Smooth muscle cell (in vitro differentiated cells): ENCODE measurements at regions not wholly inside any gene's neighbourhood (a gene's known extent, or its start where the extent isn't known, plus 50 kb on each side); places are given as distances from the start of the nearest gene placed in this dataset.

Experiments
- DNase-seq: peaks from one replicate; lab custom pipeline; 2025; ENCODE audit not compliant: unreplicated experiment; lab: John Stamatoyannopoulos, UW
- H2AFZ ChIP-seq: fragments of 200-600 bp; sonication (generic); 2 replicates; pipeline ENCODE4 v1.6.0; 2016; ENCODE audit warnings: antibody characterized with exemption, low read depth, mild to moderate bottlenecking
- H3F3A ChIP-seq: fragments of 200-600 bp; sonication (generic); 2 replicates; pipeline ENCODE4 v1.6.0; 2017; ENCODE audit warnings: antibody characterized with exemption, low read depth
- H3K27ac ChIP-seq: fragments of 200-600 bp; sonication (generic); 2 replicates; pipeline ENCODE4 v1.5.1; 2016; ENCODE audit warnings: low read depth, mild to moderate bottlenecking
- H3K27me3 ChIP-seq: fragments of 200-600 bp; sonication (generic); 2 replicates; pipeline ENCODE4 v1.6.1; 2016; ENCODE audit warnings: low read depth, mild to moderate bottlenecking
- H3K36me3 ChIP-seq: fragments of 200-600 bp; sonication (generic); 2 replicates; pipeline ENCODE4 v1.5.1; 2016; ENCODE audit warnings: low read depth
- H3K4me1 ChIP-seq: fragments of 200-600 bp; sonication (generic); 2 replicates; pipeline ENCODE4 v1.5.1; 2016; ENCODE audit warnings: low read depth
- H3K4me2 ChIP-seq: fragments of 200-600 bp; sonication (generic); 2 replicates; pipeline ENCODE4 v1.6.0; 2016; ENCODE audit warnings: mild to moderate bottlenecking
- H3K4me3 ChIP-seq: fragments of 200-600 bp; sonication (generic); 2 replicates; pipeline ENCODE4 v1.5.1; 2016; ENCODE audit warnings: mild to moderate bottlenecking
- H3K79me2 ChIP-seq: fragments of 200-600 bp; sonication (generic); 2 replicates; pipeline ENCODE4 v1.6.0; 2016; ENCODE audit warnings: low read depth, mild to moderate bottlenecking
- H3K9ac ChIP-seq: fragments of 200-600 bp; sonication (generic); 2 replicates; pipeline ENCODE4 v1.6.0; 2016; ENCODE audit warnings: low read depth
- H3K9me3 ChIP-seq: fragments of 200-600 bp; sonication (generic); replicated peaks from 2 replicates; pipeline ENCODE4 v1.5.1; 2016; ENCODE audit warnings: low read depth
- H4K20me1 ChIP-seq: fragments of 200-600 bp; sonication (generic); 2 replicates; pipeline ENCODE4 v1.6.0; 2016; ENCODE audit warnings: low read depth
- WGBS: methylation state at CpG from one replicate; pipeline ENCODE4 v1.1.7; 2016; ENCODE audit warnings: low lambda C conversion rate; 5-methylcytosine and 5-hydroxymethylcytosine counted together
- TF ChIP-seq, protein P1 (sequence below): fragments of 200-600 bp; sonication (generic); IDR thresholded peaks from 2 replicates; pipeline ENCODE4 v1.5.1; 2017; ENCODE audit warnings: borderline replicate concordance, mild to moderate bottlenecking, antibody characterized with exemption; ENCODE audit not compliant: insufficient read depth, poor library complexity, severe bottlenecking

GRCh38 chr19:30231408-30232318 lies 140.5 kb upstream of the ZNF536 start:
- Histone ChIP-seq H3K79me2 (no peaks in the 10 kb centered on the region), H3F3A (no peaks in the 10 kb centered on the region), H2AFZ (no peak overlapping the region), H4K20me1 (no peaks in the 10 kb centered on the region), H3K27ac (no peak overlapping the region), H3K4me3 (no peak overlapping the region), H3K4me2 (no peak overlapping the region), H3K36me3 (no peaks in the 10 kb centered on the region), H3K4me1 (peaks cover 24% of the 10 kb centered on the region), H3K9me3 (no peaks in the 10 kb centered on the region), H3K9ac (no peak overlapping the region), H3K27me3 (peaks cover 53% of the 10 kb centered on the region)
- WGBS = 88% methylated on average over 8 of the region's 8 CpGs
- DNase-seq = no peak
- TF ChIP-seq, protein P1, sequence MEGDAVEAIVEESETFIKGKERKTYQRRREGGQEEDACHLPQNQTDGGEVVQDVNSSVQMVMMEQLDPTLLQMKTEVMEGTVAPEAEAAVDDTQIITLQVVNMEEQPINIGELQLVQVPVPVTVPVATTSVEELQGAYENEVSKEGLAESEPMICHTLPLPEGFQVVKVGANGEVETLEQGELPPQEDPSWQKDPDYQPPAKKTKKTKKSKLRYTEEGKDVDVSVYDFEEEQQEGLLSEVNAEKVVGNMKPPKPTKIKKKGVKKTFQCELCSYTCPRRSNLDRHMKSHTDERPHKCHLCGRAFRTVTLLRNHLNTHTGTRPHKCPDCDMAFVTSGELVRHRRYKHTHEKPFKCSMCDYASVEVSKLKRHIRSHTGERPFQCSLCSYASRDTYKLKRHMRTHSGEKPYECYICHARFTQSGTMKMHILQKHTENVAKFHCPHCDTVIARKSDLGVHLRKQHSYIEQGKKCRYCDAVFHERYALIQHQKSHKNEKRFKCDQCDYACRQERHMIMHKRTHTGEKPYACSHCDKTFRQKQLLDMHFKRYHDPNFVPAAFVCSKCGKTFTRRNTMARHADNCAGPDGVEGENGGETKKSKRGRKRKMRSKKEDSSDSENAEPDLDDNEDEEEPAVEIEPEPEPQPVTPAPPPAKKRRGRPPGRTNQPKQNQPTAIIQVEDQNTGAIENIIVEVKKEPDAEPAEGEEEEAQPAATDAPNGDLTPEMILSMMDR = no peak

- WGBS = 85% methylated on average over 2 of the region's 2 CpGs
- H3K36me3 ChIP-seq = no peaks in the 10 kb centered on the region
- H2AFZ ChIP-seq = no peak overlapping the region
- H3K27me3 ChIP-seq = peaks cover 53% of the 10 kb centered on the region
- H3K4me1 ChIP-seq = peaks cover 20% of the 10 kb centered on the region
- no peak overlapping the region for H3K9ac ChIP-seq
- H3K27ac ChIP-seq = no peak overlapping the region
- DNase-seq = no peak
- TF ChIP-seq, protein P1 = no peak
- H3K79me2 ChIP-seq = no peaks in the 10 kb centered on the region
- H3K4me3 ChIP-seq = no peak overlapping the region
- no peaks in the 10 kb centered on the region for H3F3A ChIP-seq
- H4K20me1 ChIP-seq = no peaks in the 10 kb centered on the region
- H3K4me2 ChIP-seq = no peak overlapping the region
- H3K9me3 ChIP-seq = no peaks in the 10 kb centered on the region
Measured at GRCh38 chr19:30233375-30233774, 138.8 kb upstream of the ZNF536 start.

DNA sequence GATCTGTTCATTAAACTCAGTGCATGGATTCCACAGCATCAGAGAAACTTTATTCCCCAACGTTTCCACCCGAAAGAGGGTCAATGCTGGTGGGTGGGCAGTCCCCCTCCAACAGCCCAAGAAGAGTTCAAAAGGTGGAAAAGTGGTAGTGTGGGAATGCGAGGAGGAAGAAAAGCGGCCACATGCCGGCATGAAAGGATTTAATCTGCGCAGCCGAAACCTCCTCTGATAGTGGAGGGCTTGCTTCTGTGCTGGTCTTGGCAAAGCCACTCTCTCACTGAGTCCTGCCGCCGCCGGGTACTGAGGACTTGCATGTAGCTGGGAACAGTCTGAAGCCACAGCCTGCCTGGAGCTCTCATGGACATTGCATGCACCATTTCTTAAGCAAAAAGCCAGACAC lies 136.2 kb upstream of the ZNF536 start:
- Histone ChIP-seq H3K27me3 (peaks cover 49% of the 10 kb centered on the region), H2AFZ (no peak overlapping the region), H3K36me3 (no peaks in the 10 kb centered on the region), H3F3A (no peaks in the 10 kb centered on the region), H3K79me2 (no peaks in the 10 kb centered on the region), H3K9ac (no peak overlapping the region), H3K4me3 (no peak overlapping the region), H3K27ac (no peak overlapping the region), H3K9me3 (no peaks in the 10 kb centered on the region), H4K20me1 (no peaks in the 10 kb centered on the region), H3K4me1 (peaks cover 10% of the 10 kb centered on the region), H3K4me2 (no peak overlapping the region)
- TF ChIP-seq, protein P1 = no peak
- 76% methylated on average over 10 of the region's 10 CpGs for WGBS
- DNase-seq = no peak

DNA sequence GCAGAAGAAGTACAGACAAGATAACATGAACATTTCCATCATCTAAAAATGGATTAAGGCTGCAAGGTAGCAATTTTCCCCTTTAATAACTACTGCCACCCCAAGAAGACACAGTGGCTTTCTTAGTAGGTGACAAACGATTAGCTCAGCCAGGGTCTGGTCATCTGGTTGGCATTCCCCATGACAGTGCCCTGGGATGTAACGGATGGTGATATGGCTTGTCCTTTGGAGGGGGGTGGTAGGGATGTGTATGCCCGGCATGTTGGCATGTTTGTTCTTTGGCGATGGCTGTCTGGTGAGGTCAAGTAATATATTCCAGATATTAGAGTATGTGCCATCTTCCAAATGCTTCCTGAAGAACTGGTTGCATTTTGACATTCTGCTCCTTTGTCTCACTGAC lies 135.6 kb upstream of the ZNF536 start:
- peaks cover 42% of the 10 kb centered on the region for H3K27me3 ChIP-seq
- no peaks in the 10 kb centered on the region for H4K20me1 ChIP-seq
- H3K9ac ChIP-seq = no peak overlapping the region
- H3K27ac ChIP-seq = no peak overlapping the region
- no peak for DNase-seq
- H3K9me3 ChIP-seq = no peaks in the 10 kb centered on the region
- H3K36me3 ChIP-seq = no peaks in the 10 kb centered on the region
- 88% methylated on average over 4 of the region's 4 CpGs for WGBS
- TF ChIP-seq, protein P1 = no peak
- H3K79me2 ChIP-seq = no peaks in the 10 kb centered on the region
- no peak overlapping the region for H3K4me2 ChIP-seq
- H3F3A ChIP-seq = no peaks in the 10 kb centered on the region
- H3K4me1 ChIP-seq = peaks cover 10% of the 10 kb centered on the region
- no peak overlapping the region for H2AFZ ChIP-seq
- no peak overlapping the region for H3K4me3 ChIP-seq
